ENCODE measurements at regions not wholly inside any gene's neighbourhood (a gene's known extent, or its start where the extent isn't known, plus 50 kb on each side); places are given as distances from the start of the nearest gene placed in this dataset.
A peak's percentile ranks its signal among the peaks of the same experiment; 100 is the strongest.

- H3K4me1 ChIP-seq (ENCODE audit: insufficient read depth, low read length) = no peaks in the 10 kb centered on the region
- H3K9me3 ChIP-seq (ENCODE audit: control insufficient read depth, insufficient read depth, low read length) = no peaks in the 10 kb centered on the region
- H3K9ac ChIP-seq (ENCODE audit: low read depth, low read length) = no peak overlapping the region
- no peaks in the 10 kb centered on the region for H3K36me3 ChIP-seq (ENCODE audit: insufficient read depth, low read length)
These were observed 151.5 kb downstream of the CHIC2 start for GRCh38 chr4:53912766-53913497.

- Histone ChIP-seq H3K9me3 (ENCODE audit: control insufficient read depth, insufficient read depth, low read length) (no peaks in the 10 kb centered on the region), H3K9ac (ENCODE audit: low read depth, low read length) (no peak overlapping the region; the same call in 1 of the 2 replicates)
These were observed 155.7 kb downstream of the CHIC2 start for GRCh38 chr4:53908661-53909078.

GRCh38 chr4:53907772-53908171 is 156.6 kb downstream of the CHIC2 start:
- Histone ChIP-seq H3K36me3 (ENCODE audit: insufficient read depth, low read length) (no peaks in the 10 kb centered on the region), H3K9ac (ENCODE audit: low read depth, low read length) (no peak overlapping the region), H3K9me3 (ENCODE audit: control insufficient read depth, insufficient read depth, low read length) (no peaks in the 10 kb centered on the region), H3K4me1 (ENCODE audit: insufficient read depth, low read length) (peaks cover 5% of the 10 kb centered on the region; the same call in 1 of the 2 replicates)

More at GRCh38 chr4:53908661-53909078, 155.7 kb downstream of the CHIC2 start:
- H3K4me1 ChIP-seq (ENCODE audit: insufficient read depth, low read length) = peaks cover 5% of the 10 kb centered on the region; the same call in 1 of the 2 replicates
- no peaks in the 10 kb centered on the region for H3K36me3 ChIP-seq (ENCODE audit: insufficient read depth, low read length)

- H3K9me3 ChIP-seq (ENCODE audit: control insufficient read depth, insufficient read depth, low read length) = no peaks in the 10 kb centered on the region
- H3K9ac ChIP-seq (ENCODE audit: low read depth, low read length) = no peak overlapping the region
These were observed 157.7 kb downstream of the CHIC2 start for GRCh38 chr4:53906606-53907190.

GRCh38 chr4:53905941-53906377 is 158.4 kb downstream of the CHIC2 start:
- Histone ChIP-seq H3K9ac (ENCODE audit: low read depth, low read length) (peak overlapping the region; percentile 28), H3K36me3 (ENCODE audit: insufficient read depth, low read length) (no peaks in the 10 kb centered on the region), H3K4me1 (ENCODE audit: insufficient read depth, low read length) (peaks cover 5% of the 10 kb centered on the region; the same call in 1 of the 2 replicates), H3K9me3 (ENCODE audit: control insufficient read depth, insufficient read depth, low read length) (no peaks in the 10 kb centered on the region)

More at GRCh38 chr4:53906606-53907190, 157.7 kb downstream of the CHIC2 start:
- Histone ChIP-seq H3K4me1 (ENCODE audit: insufficient read depth, low read length) (peaks cover 5% of the 10 kb centered on the region; the same call in 1 of the 2 replicates), H3K36me3 (ENCODE audit: insufficient read depth, low read length) (no peaks in the 10 kb centered on the region)

GRCh38 chr4:53905276-53905940 is 159.0 kb downstream of the CHIC2 start:
- H3K9me3 ChIP-seq (ENCODE audit: control insufficient read depth, insufficient read depth, low read length) = no peaks in the 10 kb centered on the region
- no peak overlapping the region for H3K9ac ChIP-seq (ENCODE audit: low read depth, low read length)

GRCh38 chr4:53902786-53903185 is 161.6 kb downstream of the CHIC2 start:
- H3K36me3 ChIP-seq (ENCODE audit: insufficient read depth, low read length) = no peaks in the 10 kb centered on the region
- no peaks in the 10 kb centered on the region for H3K9me3 ChIP-seq (ENCODE audit: control insufficient read depth, insufficient read depth, low read length)
- peaks cover 5% of the 10 kb centered on the region; the same call in 1 of the 2 replicates for H3K4me1 ChIP-seq (ENCODE audit: insufficient read depth, low read length)
- no peak overlapping the region for H3K9ac ChIP-seq (ENCODE audit: low read depth, low read length)

More at GRCh38 chr4:53905276-53905940, 159.0 kb downstream of the CHIC2 start:
- H3K36me3 ChIP-seq (ENCODE audit: insufficient read depth, low read length) = no peaks in the 10 kb centered on the region
- peaks cover 5% of the 10 kb centered on the region; the same call in 1 of the 2 replicates for H3K4me1 ChIP-seq (ENCODE audit: insufficient read depth, low read length)

GRCh38 chr4:53900271-53900649 is 164.1 kb downstream of the CHIC2 start:
- Histone ChIP-seq H3K9ac (ENCODE audit: low read depth, low read length) (no peak overlapping the region), H3K9me3 (ENCODE audit: control insufficient read depth, insufficient read depth, low read length) (no peaks in the 10 kb centered on the region), H3K36me3 (ENCODE audit: insufficient read depth, low read length) (no peaks in the 10 kb centered on the region), H3K4me1 (ENCODE audit: insufficient read depth, low read length) (no peaks in the 10 kb centered on the region)

GRCh38 chr4:53899586-53900270 is 164.7 kb downstream of the CHIC2 start:
- Histone ChIP-seq H3K9ac (ENCODE audit: low read depth, low read length) (no peak overlapping the region), H3K9me3 (ENCODE audit: control insufficient read depth, insufficient read depth, low read length) (no peaks in the 10 kb centered on the region), H3K36me3 (ENCODE audit: insufficient read depth, low read length) (no peaks in the 10 kb centered on the region), H3K4me1 (ENCODE audit: insufficient read depth, low read length) (no peaks in the 10 kb centered on the region)

- no peaks in the 10 kb centered on the region for H3K36me3 ChIP-seq (ENCODE audit: insufficient read depth, low read length)
- no peaks in the 10 kb centered on the region for H3K9me3 ChIP-seq (ENCODE audit: control insufficient read depth, insufficient read depth, low read length)
- no peak overlapping the region for H3K9ac ChIP-seq (ENCODE audit: low read depth, low read length)
- H3K4me1 ChIP-seq (ENCODE audit: insufficient read depth, low read length) = no peaks in the 10 kb centered on the region
These were observed 169.3 kb downstream of the CHIC2 start for GRCh38 chr4:53895137-53895536.

GRCh38 chr4:53890461-53890860 is 173.9 kb downstream of the CHIC2 start:
- H3K9ac ChIP-seq (ENCODE audit: low read depth, low read length) = no peak overlapping the region
- H3K36me3 ChIP-seq (ENCODE audit: insufficient read depth, low read length) = no peaks in the 10 kb centered on the region
- no peaks in the 10 kb centered on the region for H3K4me1 ChIP-seq (ENCODE audit: insufficient read depth, low read length)
- H3K9me3 ChIP-seq (ENCODE audit: control insufficient read depth, insufficient read depth, low read length) = no peaks in the 10 kb centered on the region

GRCh38 chr4:53889326-53890055 is 174.9 kb downstream of the CHIC2 start:
- Histone ChIP-seq H3K9ac (ENCODE audit: low read depth, low read length) (no peak overlapping the region), H3K9me3 (ENCODE audit: control insufficient read depth, insufficient read depth, low read length) (no peaks in the 10 kb centered on the region), H3K4me1 (ENCODE audit: insufficient read depth, low read length) (no peaks in the 10 kb centered on the region), H3K36me3 (ENCODE audit: insufficient read depth, low read length) (no peaks in the 10 kb centered on the region)

- H3K9ac ChIP-seq (ENCODE audit: low read depth, low read length) = no peak overlapping the region
- no peaks in the 10 kb centered on the region for H3K4me1 ChIP-seq (ENCODE audit: insufficient read depth, low read length)
- H3K36me3 ChIP-seq (ENCODE audit: insufficient read depth, low read length) = no peaks in the 10 kb centered on the region
- no peaks in the 10 kb centered on the region for H3K9me3 ChIP-seq (ENCODE audit: control insufficient read depth, insufficient read depth, low read length)
These were observed 178.3 kb downstream of the CHIC2 start for GRCh38 chr4:53886090-53886489.

GRCh38 chr4:53885668-53886067 is 178.7 kb downstream of the CHIC2 start:
- Histone ChIP-seq H3K9me3 (ENCODE audit: control insufficient read depth, insufficient read depth, low read length) (no peaks in the 10 kb centered on the region), H3K4me1 (ENCODE audit: insufficient read depth, low read length) (no peaks in the 10 kb centered on the region), H3K9ac (ENCODE audit: low read depth, low read length) (no peak overlapping the region), H3K36me3 (ENCODE audit: insufficient read depth, low read length) (no peaks in the 10 kb centered on the region)
